B cell (primary cell): ENCODE measurements at regions not wholly inside any gene's neighbourhood (a gene's known extent, or its start where the extent isn't known, plus 50 kb on each side); places are given as distances from the start of the nearest gene placed in this dataset.

Experiments used
- CTCF ChIP-seq: fragments of 200-600 bp; IDR thresholded peaks from one replicate; pipeline ENCODE4 v1.8.0; 2022; ENCODE audit warnings: antibody characterized with exemption, mild to moderate bottlenecking
- EZH2 ChIP-seq: IDR thresholded peaks from 2 replicates; pipeline ENCODE4 v1.6.1; 2012; ENCODE audit warnings: borderline replicate concordance, low read depth, mild to moderate bottlenecking, moderate library complexity, low read length; ENCODE audit not compliant: insufficient read depth, poor library complexity, severe bottlenecking

DNA sequence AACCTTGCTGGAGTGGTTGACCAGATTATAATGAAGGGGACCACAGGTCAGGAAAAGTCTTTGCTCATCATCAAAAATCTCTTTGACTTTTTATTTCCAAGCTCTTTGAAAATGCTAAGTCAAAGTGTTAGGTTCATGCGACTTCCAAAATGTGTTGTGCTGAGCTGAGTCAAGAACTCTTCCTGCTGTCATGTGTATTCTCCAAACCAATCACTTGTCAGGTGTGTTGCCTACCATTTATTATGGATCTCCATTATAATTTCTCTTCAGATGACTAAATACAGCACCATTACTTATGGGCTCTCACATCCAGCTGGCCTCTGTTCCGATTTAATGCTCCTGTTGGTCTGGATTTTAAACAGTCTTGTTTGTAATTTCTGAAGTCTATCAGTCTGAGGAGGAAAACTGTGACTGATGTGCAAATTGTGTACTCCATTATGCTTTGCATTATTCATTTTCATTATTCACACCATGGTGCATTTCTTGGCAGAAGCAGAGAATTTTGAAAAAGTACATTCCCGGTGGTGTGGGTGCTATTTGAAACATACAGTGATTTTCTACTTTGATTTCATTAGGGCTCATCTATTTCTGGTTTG, 562.5 kb downstream of the LMO7 start:
- TF ChIP-seq CTCF, result no peak
- TF ChIP-seq EZH2, result no peak
